ENCODE measurements at regions not wholly inside any gene's neighbourhood (a gene's known extent, or its start where the extent isn't known, plus 50 kb on each side); places are given as distances from the start of the nearest gene placed in this dataset.

DNA sequence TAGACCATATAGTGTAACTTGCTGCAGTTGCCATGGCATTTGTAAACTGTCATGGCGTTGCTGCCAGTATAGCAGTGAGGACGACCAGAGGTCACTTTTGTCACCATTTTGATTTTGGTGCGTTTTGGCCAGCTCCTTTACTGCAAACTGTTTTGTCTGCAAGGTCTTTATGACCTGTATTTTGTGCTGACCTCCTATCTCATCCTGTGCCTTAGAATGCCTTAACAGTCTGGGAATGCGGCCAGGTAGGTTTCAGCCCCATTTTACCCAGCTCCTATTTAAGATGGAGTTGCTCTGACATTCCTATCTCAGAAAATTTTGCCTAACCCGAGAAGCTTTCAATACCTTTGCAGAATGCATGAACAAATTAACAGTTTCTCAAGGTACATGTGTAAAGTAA is 914.4 kb upstream of the ACO1 start:
- TF ChIP-seq CTCF (conservative IDR thresholded peaks at IDR 0.05 in 1 of 2, IDR thresholded peaks at IDR 0.05 in 1 of 2; ENCODE audit: extremely low read depth in 1 of 2, insufficient read depth in 1 of 2, low read depth in 1 of 2, low read length in 2 of 2) (no peak), EZH2 (IDR thresholded peaks at IDR 0.05; ENCODE audit: borderline replicate concordance, low read length) (no peak)

All from mammary epithelial cell (primary cell).